Ishikawa (cell line): ENCODE measurements at regions not wholly inside any gene's neighbourhood (a gene's known extent, or its start where the extent isn't known, plus 50 kb on each side); places are given as distances from the start of the nearest gene placed in this dataset.

ENCODE experiments used
- CEBPB ChIP-seq: IDR thresholded peaks from 2 replicates; pipeline ENCODE4 v1.6.1; 2012
- CREB1 ChIP-seq: IDR thresholded peaks from 2 replicates; pipeline ENCODE4 v1.6.1; 2012; ENCODE audit warnings: low read depth
- EGR1 ChIP-seq: IDR thresholded peaks from 2 replicates; pipeline ENCODE4 v1.6.1; 2012
- EP300 ChIP-seq: IDR thresholded peaks from 2 replicates; pipeline ENCODE4 v1.6.1; 2012; ENCODE audit warnings: borderline replicate concordance
- FOXM1 ChIP-seq: IDR thresholded peaks from 2 replicates; pipeline ENCODE4 v1.6.1; 2012; ENCODE audit warnings: low read depth, borderline replicate concordance
- MAX ChIP-seq: IDR thresholded peaks from 2 replicates; pipeline ENCODE4 v1.6.1; 2012
- NFIC ChIP-seq: IDR thresholded peaks from 2 replicates; pipeline ENCODE4 v1.6.1; 2012
- RAD21 ChIP-seq: IDR thresholded peaks from 2 replicates; pipeline ENCODE4 v1.6.1; 2012; ENCODE audit warnings: low read depth
- REST ChIP-seq: IDR thresholded peaks from 2 replicates; pipeline ENCODE4 v1.6.1; 2012; ENCODE audit warnings: low read depth, mild to moderate bottlenecking
- TAF1 ChIP-seq: IDR thresholded peaks from 2 replicates; pipeline ENCODE4 v1.6.1; 2012; ENCODE audit warnings: low read depth, mild to moderate bottlenecking
- TCF12 ChIP-seq: IDR thresholded peaks from 2 replicates; pipeline ENCODE4 v1.6.1; 2012; ENCODE audit warnings: low read depth
- TEAD4 ChIP-seq: IDR thresholded peaks from 2 replicates; pipeline ENCODE4 v1.6.1; 2012
- USF1 ChIP-seq: IDR thresholded peaks from 2 replicates; pipeline ENCODE4 v1.6.1; 2012
- YY1 ChIP-seq: IDR thresholded peaks from 2 replicates; pipeline ENCODE4 v1.6.1; 2012; ENCODE audit warnings: low read depth
- ZBTB7A ChIP-seq: IDR thresholded peaks from 2 replicates; pipeline ENCODE4 v1.6.1; 2012; ENCODE audit warnings: low read depth

- no peak for TF ChIP-seq CEBPB
- TF ChIP-seq EGR1 = no peak
These were observed 479.0 kb downstream of the MTRR start for GRCh38 chr5:8347984-8348383.

- no peak for TF ChIP-seq MAX
- no peak for TF ChIP-seq FOXM1
- no peak for TF ChIP-seq TCF12
- no peak for TF ChIP-seq ZBTB7A
- no peak for TF ChIP-seq RAD21
- TF ChIP-seq EGR1 = no peak
- TF ChIP-seq NFIC = no peak
These were observed 480.9 kb downstream of the MTRR start for GRCh38 chr5:8349855-8350254.

GRCh38 chr5:8350644-8351339 is 481.8 kb downstream of the MTRR start:
- TF ChIP-seq TCF12 = no peak
- no peak for TF ChIP-seq ZBTB7A
- TF ChIP-seq CEBPB = no peak
- no peak for TF ChIP-seq REST
- TF ChIP-seq CREB1 = no peak
- no peak for TF ChIP-seq TAF1
- no peak for TF ChIP-seq EGR1
- no peak for TF ChIP-seq MAX
- TF ChIP-seq FOXM1 = no peak
- no peak for TF ChIP-seq USF1
- TF ChIP-seq NFIC = no peak
- TF ChIP-seq EP300 = no peak
- no peak for TF ChIP-seq RAD21
- no peak for TF ChIP-seq TEAD4
- no peak for TF ChIP-seq YY1

GRCh38 chr5:8355981-8356380 is 487.0 kb downstream of the MTRR start:
- TF ChIP-seq YY1 (no peak), CREB1 (no peak), EP300 (no peak)

GRCh38 chr5:8360012-8360411 is 491.1 kb downstream of the MTRR start:
- TF ChIP-seq TEAD4 (no peak), YY1 (no peak), RAD21 (no peak), REST (no peak)

GRCh38 chr5:8362495-8362894 is 493.5 kb downstream of the MTRR start:
- TF ChIP-seq TCF12 = no peak
- TF ChIP-seq FOXM1 = no peak
- no peak for TF ChIP-seq TAF1
- TF ChIP-seq REST = no peak
- no peak for TF ChIP-seq NFIC
- no peak for TF ChIP-seq RAD21
- no peak for TF ChIP-seq ZBTB7A
